PC-3 (cell line): ENCODE measurements at regions not wholly inside any gene's neighbourhood (a gene's known extent, or its start where the extent isn't known, plus 50 kb on each side); places are given as distances from the start of the nearest gene placed in this dataset.

Source experiments
- ATAC-seq: fragments of 200-7000 bp; cut with Tn5 transposase; 2 replicates; pipeline ENCODE4 v1.9.1; 2020; ENCODE audit warnings: mild to moderate bottlenecking, moderate library complexity
- BruUV-seq: library from RNA; stranded (reverse); fragments of 400-500 nt; replicated peaks from 2 replicates; lab custom pipeline; 2021; lab: Mats Ljungman, UMichigan
- CTCF ChIA-PET: fragments of 300-600 bp; sonication (Branson Sonifier 250); formaldehyde crosslinking; loops from one replicate; lab custom pipeline; 2022; ENCODE audit warnings: antibody characterized with exemption; lab: Charles Lee
- POLR2A ChIA-PET: fragments of 300-600 bp; sonication (Branson Sonifier 250); formaldehyde crosslinking; loops from one replicate; lab custom pipeline; 2022; ENCODE audit warnings: antibody characterized with exemption; ENCODE audit not compliant: unreplicated experiment; lab: Charles Lee
- DNase-seq: peaks from one replicate; pipeline ENCODE4 v3.0.0-alpha.2; 2015
- H2AFZ ChIP-seq: fragments of 300-600 bp; sonication (generic); 2 replicates; pipeline ENCODE4 v1.6.0; 2016; ENCODE audit warnings: antibody characterized with exemption, low read length
- H3F3A ChIP-seq: fragments of 300-600 bp; sonication (generic); one replicate; pipeline ENCODE4 v1.6.0; 2017; ENCODE audit warnings: antibody characterized with exemption, low read length, control low read depth, mild to moderate bottlenecking; ENCODE audit not compliant: unreplicated experiment
- H3K27ac ChIP-seq: fragments of 300-600 bp; sonication (generic); 2 replicates; pipeline ENCODE4 v1.5.1; 2016; ENCODE audit warnings: mild to moderate bottlenecking, low read length
- H3K27me3 ChIP-seq: fragments of 300-600 bp; sonication (generic); 2 replicates; pipeline ENCODE4 v1.6.1; 2016; ENCODE audit warnings: low read length, mixed read lengths
- H3K36me3 ChIP-seq: fragments of 300-600 bp; sonication (generic); 2 replicates; pipeline ENCODE4 v1.6.1; 2016; ENCODE audit warnings: low read depth, mixed run types, low read length, mixed read lengths
- H3K4me1 ChIP-seq: fragments of 300-600 bp; sonication (generic); 2 replicates; pipeline ENCODE4 v1.5.1; 2016; ENCODE audit warnings: low read length; ENCODE audit not compliant: insufficient read depth
- H3K4me2 ChIP-seq: fragments of 300-600 bp; sonication (generic); 2 replicates; pipeline ENCODE4 v1.6.0; 2016; ENCODE audit warnings: low read length
- H3K4me3 ChIP-seq: fragments of 300-600 bp; sonication (generic); 2 replicates; pipeline ENCODE4 v1.5.1; 2016; ENCODE audit warnings: mild to moderate bottlenecking, low read length, mixed read lengths
- H3K79me2 ChIP-seq: fragments of 300-600 bp; sonication (generic); 2 replicates; pipeline ENCODE4 v1.6.1; 2017; ENCODE audit warnings: low read length, mixed read lengths
- H3K9ac ChIP-seq: fragments of 300-600 bp; sonication (generic); 2 replicates; pipeline ENCODE4 v1.6.0; 2016; ENCODE audit warnings: mild to moderate bottlenecking, low read length
- H3K9me2 ChIP-seq: fragments of 300-600 bp; sonication (generic); replicated peaks from 2 replicates; pipeline ENCODE4 v1.6.1; 2016; ENCODE audit warnings: mixed run types, low read length, mixed read lengths
- H3K9me3 ChIP-seq: fragments of 300-600 bp; sonication (generic); 2 replicates; pipeline ENCODE4 v1.6.1; 2016; ENCODE audit warnings: low read length, mixed read lengths
- H4K20me1 ChIP-seq: fragments of 300-600 bp; sonication (generic); 2 replicates; pipeline ENCODE4 v1.6.1; 2016; ENCODE audit warnings: low read length, mixed read lengths
- EZH2 ChIP-seq: fragments of 300-600 bp; sonication (generic); IDR thresholded peaks from one replicate; pipeline ENCODE4 v1.6.1; 2017; ENCODE audit warnings: antibody characterized with exemption, mild to moderate bottlenecking, low read length; ENCODE audit not compliant: unreplicated experiment
- EZH2phosphoT487 ChIP-seq: fragments of 300-600 bp; sonication (generic); IDR thresholded peaks from 2 replicates; pipeline ENCODE4 v1.6.1; 2018; ENCODE audit warnings: mild to moderate bottlenecking, antibody characterized with exemption, low read length, borderline replicate concordance
- intact Hi-C: fragments of 100-400 bp; cut with micrococcal nuclease; formaldehyde crosslinking; loops from 2 replicates; pipeline ENCODE4 v1.9.0; 2023
- TF ChIP-seq, protein P1 (sequence below): fragments of 300-600 bp; sonication (generic); conservative IDR thresholded peaks from 2 replicates; pipeline ENCODE4 v1.5.1; 2017; ENCODE audit warnings: antibody characterized with exemption, low read depth, mild to moderate bottlenecking, low read length

DNA sequence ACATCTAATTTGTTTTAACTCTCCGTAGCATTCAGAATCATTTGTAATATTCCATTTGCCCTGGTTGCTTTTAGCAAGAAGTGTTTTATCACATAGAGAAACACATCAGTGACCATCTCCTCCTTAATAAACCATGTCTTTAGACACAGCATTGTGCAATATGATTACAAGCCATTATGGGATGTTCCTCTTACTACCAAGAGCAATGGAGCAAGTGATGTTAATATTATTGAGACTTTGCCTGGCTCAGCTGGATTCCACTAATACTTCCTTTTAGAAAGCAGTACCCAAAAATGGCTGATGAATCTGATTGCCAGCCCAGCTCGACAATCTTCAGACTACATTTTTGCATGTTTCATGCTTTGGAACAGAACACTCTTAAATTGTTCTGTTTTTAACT lies 364.2 kb downstream of the OSTF1 start:
- no peak overlapping the region for H3K4me3 ChIP-seq
- H3K9me2 ChIP-seq = no peaks in the 10 kb centered on the region
- no peaks in the 10 kb centered on the region for H4K20me1 ChIP-seq
- no peak for ATAC-seq
- H3K9ac ChIP-seq = no peak overlapping the region
- no peaks in the 10 kb centered on the region for H3K9me3 ChIP-seq
- intact Hi-C loops = no loop called here
- H3K36me3 ChIP-seq = no peaks in the 10 kb centered on the region
- no peak for DNase-seq
- ChIA-PET CTCF (no interaction called here), POLR2A (no interaction called here)
- no peaks in the 10 kb centered on the region for H3K27me3 ChIP-seq
- TF ChIP-seq EZH2phosphoT487 = no peak
- TF ChIP-seq, protein P1, sequence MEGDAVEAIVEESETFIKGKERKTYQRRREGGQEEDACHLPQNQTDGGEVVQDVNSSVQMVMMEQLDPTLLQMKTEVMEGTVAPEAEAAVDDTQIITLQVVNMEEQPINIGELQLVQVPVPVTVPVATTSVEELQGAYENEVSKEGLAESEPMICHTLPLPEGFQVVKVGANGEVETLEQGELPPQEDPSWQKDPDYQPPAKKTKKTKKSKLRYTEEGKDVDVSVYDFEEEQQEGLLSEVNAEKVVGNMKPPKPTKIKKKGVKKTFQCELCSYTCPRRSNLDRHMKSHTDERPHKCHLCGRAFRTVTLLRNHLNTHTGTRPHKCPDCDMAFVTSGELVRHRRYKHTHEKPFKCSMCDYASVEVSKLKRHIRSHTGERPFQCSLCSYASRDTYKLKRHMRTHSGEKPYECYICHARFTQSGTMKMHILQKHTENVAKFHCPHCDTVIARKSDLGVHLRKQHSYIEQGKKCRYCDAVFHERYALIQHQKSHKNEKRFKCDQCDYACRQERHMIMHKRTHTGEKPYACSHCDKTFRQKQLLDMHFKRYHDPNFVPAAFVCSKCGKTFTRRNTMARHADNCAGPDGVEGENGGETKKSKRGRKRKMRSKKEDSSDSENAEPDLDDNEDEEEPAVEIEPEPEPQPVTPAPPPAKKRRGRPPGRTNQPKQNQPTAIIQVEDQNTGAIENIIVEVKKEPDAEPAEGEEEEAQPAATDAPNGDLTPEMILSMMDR = no peak
- no peak for TF ChIP-seq EZH2
- no peak overlapping the region for H3K4me2 ChIP-seq
- no TSS peak for BruUV-seq
- no peak overlapping the region for H3K27ac ChIP-seq
- no peaks in the 10 kb centered on the region for H3K79me2 ChIP-seq
- no peaks in the 10 kb centered on the region for H3F3A ChIP-seq
- H3K4me1 ChIP-seq = no peaks in the 10 kb centered on the region
- no peak overlapping the region for H2AFZ ChIP-seq

DNA sequence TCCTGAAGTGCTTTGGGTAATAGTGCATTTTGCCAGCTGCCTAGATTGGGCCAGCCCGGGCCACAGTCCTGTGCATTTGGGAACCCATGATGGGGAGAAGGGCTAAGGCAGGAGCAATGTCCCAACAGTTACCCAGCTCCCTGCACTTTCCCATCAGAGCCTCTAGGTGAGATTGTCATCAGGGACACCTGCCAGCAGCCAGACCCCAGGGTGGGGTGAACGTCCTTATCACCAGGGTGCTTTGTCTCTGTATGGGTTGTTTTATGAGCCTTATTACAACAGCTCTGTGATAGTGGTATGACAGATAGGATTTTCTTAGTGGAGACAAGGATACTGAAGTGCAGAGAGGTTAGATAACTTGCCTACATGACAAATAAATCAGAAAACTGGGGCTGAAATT lies 365.7 kb downstream of the OSTF1 start:
- Histone ChIP-seq H3K27ac (no peak overlapping the region), H3K9me2 (no peaks in the 10 kb centered on the region), H3K4me2 (no peak overlapping the region), H3K9me3 (no peaks in the 10 kb centered on the region), H3K4me1 (no peaks in the 10 kb centered on the region), H3K9ac (no peak overlapping the region), H3K27me3 (no peaks in the 10 kb centered on the region), H3K4me3 (no peak overlapping the region), H2AFZ (no peak overlapping the region), H4K20me1 (no peaks in the 10 kb centered on the region), H3F3A (no peaks in the 10 kb centered on the region), H3K79me2 (no peaks in the 10 kb centered on the region), H3K36me3 (no peaks in the 10 kb centered on the region)
- intact Hi-C loops = no loop called here
- POLR2A ChIA-PET = no interaction called here
- no peak for DNase-seq
- CTCF ChIA-PET = no interaction called here
- TF ChIP-seq EZH2 (no peak), EZH2phosphoT487 (no peak)
- TF ChIP-seq, protein P1 = no peak
- BruUV-seq = no TSS peak
- no peak for ATAC-seq

DNA sequence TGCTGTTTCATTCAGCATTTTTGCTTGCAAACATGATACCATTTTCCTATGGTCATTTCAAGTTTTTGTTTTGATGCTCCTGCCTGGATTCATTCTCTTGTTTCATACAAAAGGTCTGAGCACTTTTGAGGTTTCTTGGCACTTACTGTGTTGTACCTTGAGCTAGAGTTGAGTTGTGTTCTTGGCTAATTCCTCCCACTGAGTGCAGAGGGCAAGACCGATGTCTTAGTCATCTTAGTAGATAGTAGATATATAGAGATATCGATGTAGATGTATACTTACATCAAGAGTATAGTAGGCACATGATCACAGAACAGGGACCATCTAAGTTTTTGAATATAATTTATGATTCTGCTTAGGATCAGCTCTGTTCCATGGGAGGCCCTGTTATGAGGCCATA lies 366.6 kb downstream of the OSTF1 start:
- no peaks in the 10 kb centered on the region for H3F3A ChIP-seq
- no peak for ATAC-seq
- no TSS peak for BruUV-seq
- H3K36me3 ChIP-seq = no peaks in the 10 kb centered on the region
- H3K4me3 ChIP-seq = no peak overlapping the region
- H3K27ac ChIP-seq = no peak overlapping the region
- no peaks in the 10 kb centered on the region for H3K79me2 ChIP-seq
- ChIA-PET CTCF (no interaction called here), POLR2A (no interaction called here)
- no peaks in the 10 kb centered on the region for H3K9me3 ChIP-seq
- no peaks in the 10 kb centered on the region for H3K27me3 ChIP-seq
- no peak overlapping the region for H3K9ac ChIP-seq
- H3K9me2 ChIP-seq = no peaks in the 10 kb centered on the region
- no peaks in the 10 kb centered on the region for H4K20me1 ChIP-seq
- intact Hi-C loops = no loop called here
- H2AFZ ChIP-seq = no peak overlapping the region
- H3K4me1 ChIP-seq = no peaks in the 10 kb centered on the region
- no peak overlapping the region for H3K4me2 ChIP-seq
- TF ChIP-seq EZH2phosphoT487 (no peak), EZH2 (no peak)
- TF ChIP-seq, protein P1 = no peak
- DNase-seq = no peak
